Calu3 (cell line): ENCODE measurements at regions not wholly inside any gene's neighbourhood (a gene's known extent, or its start where the extent isn't known, plus 50 kb on each side); places are given as distances from the start of the nearest gene placed in this dataset.

Experiments
- BruUV-seq: library from RNA; stranded (reverse); fragments of 400-500 nt; replicated peaks from 2 replicates; lab custom pipeline; 2021; lab: Mats Ljungman, UMichigan
- CTCF ChIA-PET: fragments of 300-600 bp; sonication (Branson Sonifier 250); formaldehyde crosslinking; loops from one replicate; lab custom pipeline; 2022; ENCODE audit warnings: antibody characterized with exemption; lab: Charles Lee
- DNase-seq: peaks from one replicate; pipeline ENCODE4 v3.0.0; 2022
- H3K27ac Mint-ChIP-seq: one replicate; pipeline ENCODE4 v1.8.0; 2022; ENCODE audit warnings: mixed read lengths; ENCODE audit not compliant: unreplicated experiment
- H3K27me3 Mint-ChIP-seq: one replicate; pipeline ENCODE4 v1.8.0; 2022; ENCODE audit warnings: mixed read lengths; ENCODE audit not compliant: unreplicated experiment
- H3K36me3 Mint-ChIP-seq: one replicate; pipeline ENCODE4 v1.8.0; 2022; ENCODE audit warnings: mild to moderate bottlenecking, moderate library complexity, mixed read lengths; ENCODE audit not compliant: insufficient read depth, unreplicated experiment
- H3K4me1 Mint-ChIP-seq: one replicate; pipeline ENCODE4 v1.8.0; 2022; ENCODE audit warnings: mild to moderate bottlenecking, low read depth, mixed read lengths; ENCODE audit not compliant: unreplicated experiment
- H3K4me3 Mint-ChIP-seq: one replicate; pipeline ENCODE4 v1.8.0; 2022; ENCODE audit warnings: mild to moderate bottlenecking, low read depth, moderate library complexity, mixed read lengths; ENCODE audit not compliant: unreplicated experiment
- H3K9me3 Mint-ChIP-seq: one replicate; pipeline ENCODE4 v1.8.0; 2022; ENCODE audit warnings: low read depth, mixed read lengths; ENCODE audit not compliant: unreplicated experiment
- CTCF ChIP-seq: fragments of 200-600 bp; IDR thresholded peaks from one replicate; pipeline ENCODE4 v1.8.0; 2022; ENCODE audit warnings: antibody characterized with exemption; ENCODE audit not compliant: unreplicated experiment
- intact Hi-C: fragments of 100-400 bp; cut with micrococcal nuclease; formaldehyde crosslinking; loops from one replicate; pipeline ENCODE4 v1.10.0; 2022; ENCODE audit not compliant: unreplicated experiment

GRCh38 chr5:155441849-155442248 is 428.3 kb downstream of the KIF4B start:
- intact Hi-C loops, result no loop called here
- no peak for TF ChIP-seq CTCF
- DNase-seq, result no peak
- Mint-ChIP-seq H3K27me3 (no peaks in the 10 kb centered on the region), H3K36me3 (no peaks in the 10 kb centered on the region), H3K27ac (no peak overlapping the region), H3K4me3 (no peak overlapping the region), H3K4me1 (no peaks in the 10 kb centered on the region), H3K9me3 (peaks cover 14% of the 10 kb centered on the region)
- CTCF ChIA-PET, result no interaction called here
- no TSS peak for BruUV-seq

GRCh38 chr5:155451106-155451505 is 437.6 kb downstream of the KIF4B start:
- CTCF ChIA-PET, result no interaction called here
- no peak for DNase-seq
- no TSS peak for BruUV-seq
- Mint-ChIP-seq H3K27ac (no peak overlapping the region), H3K4me1 (no peaks in the 10 kb centered on the region), H3K27me3 (no peaks in the 10 kb centered on the region), H3K9me3 (peaks cover 20% of the 10 kb centered on the region), H3K4me3 (no peak overlapping the region), H3K36me3 (no peaks in the 10 kb centered on the region)
- intact Hi-C loops, result no loop called here
- no peak for TF ChIP-seq CTCF

GRCh38 chr5:155455791-155456514 is 442.4 kb downstream of the KIF4B start:
- H3K9me3 Mint-ChIP-seq, result peaks cover 16% of the 10 kb centered on the region

DNA sequence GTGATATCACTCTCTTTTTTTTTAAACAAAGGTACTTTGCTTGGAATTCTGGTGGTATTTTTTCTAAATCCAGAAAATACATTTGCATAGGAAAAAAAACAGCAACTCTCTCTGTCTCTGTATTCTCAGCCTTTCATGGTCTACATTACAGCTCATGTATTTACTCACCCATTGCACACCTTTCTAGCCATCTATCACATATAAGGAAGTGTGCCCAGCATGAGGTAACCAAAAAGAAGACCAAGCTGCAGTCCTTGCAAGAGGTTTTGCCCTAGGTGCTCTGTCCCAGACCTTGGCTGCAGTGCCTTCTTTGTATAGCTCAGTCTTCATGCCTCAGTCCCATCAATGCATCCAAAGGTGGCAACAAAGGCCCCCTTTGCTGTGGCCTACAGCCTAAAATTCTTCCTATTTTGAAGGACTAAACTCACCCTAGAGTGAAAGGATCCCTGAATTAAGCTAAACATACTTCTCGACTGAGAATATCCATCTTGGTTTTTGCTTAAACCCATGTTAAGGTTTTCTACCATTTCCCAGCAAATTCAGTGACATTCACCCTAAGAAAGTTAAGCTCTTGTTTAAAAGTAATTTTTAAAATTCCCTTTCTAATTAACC is 446.4 kb downstream of the KIF4B start:
- no peak overlapping the region for H3K4me3 Mint-ChIP-seq
- BruUV-seq, result no TSS peak
- no peaks in the 10 kb centered on the region for H3K4me1 Mint-ChIP-seq
- CTCF ChIA-PET, result no interaction called here
- no peak overlapping the region for H3K27ac Mint-ChIP-seq
- DNase-seq, result no peak
- H3K9me3 Mint-ChIP-seq, result peaks cover 12% of the 10 kb centered on the region
- H3K27me3 Mint-ChIP-seq, result no peaks in the 10 kb centered on the region
- H3K36me3 Mint-ChIP-seq, result no peaks in the 10 kb centered on the region
- intact Hi-C loops, result no loop called here
- no peak for TF ChIP-seq CTCF

More at GRCh38 chr5:155455791-155456514, 442.4 kb downstream of the KIF4B start:
- Mint-ChIP-seq H3K27ac (no peak overlapping the region), H3K4me1 (no peaks in the 10 kb centered on the region), H3K4me3 (no peak overlapping the region), H3K27me3 (no peaks in the 10 kb centered on the region), H3K36me3 (no peaks in the 10 kb centered on the region)
- BruUV-seq, result no TSS peak
- intact Hi-C loops, result no loop called here
- TF ChIP-seq CTCF, result no peak
- no peak for DNase-seq
- CTCF ChIA-PET, result no interaction called here
